ENCODE measurements at regions not wholly inside any gene's neighbourhood (a gene's known extent, or its start where the extent isn't known, plus 50 kb on each side); places are given as distances from the start of the nearest gene placed in this dataset.

DNA sequence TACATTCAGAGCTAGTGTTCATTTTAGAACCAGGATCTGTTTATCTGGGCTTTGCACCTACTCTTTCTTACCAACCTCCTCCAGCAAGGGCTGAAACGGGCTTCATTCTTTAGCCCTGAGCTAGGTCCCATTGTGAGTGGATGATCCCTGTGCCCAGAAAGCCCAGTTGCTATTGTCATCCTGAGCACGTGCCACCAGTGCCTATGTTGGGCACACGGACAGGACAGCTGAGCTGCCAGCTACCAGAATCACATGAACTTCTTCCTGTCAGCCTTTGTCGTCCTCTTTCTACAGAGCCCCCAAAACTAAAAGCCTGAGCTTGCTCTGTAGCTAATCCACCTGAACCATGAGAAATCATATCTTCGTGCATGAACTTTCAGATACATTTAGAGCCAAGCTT, 74.4 kb upstream of the NTM start:
- TF ChIP-seq, protein P1, sequence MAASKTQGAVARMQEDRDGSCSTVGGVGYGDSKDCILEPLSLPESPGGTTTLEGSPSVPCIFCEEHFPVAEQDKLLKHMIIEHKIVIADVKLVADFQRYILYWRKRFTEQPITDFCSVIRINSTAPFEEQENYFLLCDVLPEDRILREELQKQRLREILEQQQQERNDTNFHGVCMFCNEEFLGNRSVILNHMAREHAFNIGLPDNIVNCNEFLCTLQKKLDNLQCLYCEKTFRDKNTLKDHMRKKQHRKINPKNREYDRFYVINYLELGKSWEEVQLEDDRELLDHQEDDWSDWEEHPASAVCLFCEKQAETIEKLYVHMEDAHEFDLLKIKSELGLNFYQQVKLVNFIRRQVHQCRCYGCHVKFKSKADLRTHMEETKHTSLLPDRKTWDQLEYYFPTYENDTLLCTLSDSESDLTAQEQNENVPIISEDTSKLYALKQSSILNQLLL (CRISPR knock-in tag; IDR thresholded peaks at IDR 0.05; ENCODE audit: borderline replicate concordance): no peak
- TF ChIP-seq MEIS2 (IDR thresholded peaks at IDR 0.05; ENCODE audit: partially characterized antibody) (no peak), ZBTB1 (CRISPR knock-in tag; IDR thresholded peaks at IDR 0.05; ENCODE audit: borderline replicate concordance, low read depth) (no peak), ZNF780A (CRISPR knock-in tag; IDR thresholded peaks at IDR 0.05) (no peak), ZNF143 (CRISPR knock-in tag; IDR thresholded peaks at IDR 0.05) (no peak), GABPA (tag; conservative IDR thresholded peaks at IDR 0.05; ENCODE audit: low read depth) (no peak), CCAR2 (IDR thresholded peaks at IDR 0.05; ENCODE audit: low read depth, low read length) (no peak)
- TF ChIP-seq, protein P2, sequence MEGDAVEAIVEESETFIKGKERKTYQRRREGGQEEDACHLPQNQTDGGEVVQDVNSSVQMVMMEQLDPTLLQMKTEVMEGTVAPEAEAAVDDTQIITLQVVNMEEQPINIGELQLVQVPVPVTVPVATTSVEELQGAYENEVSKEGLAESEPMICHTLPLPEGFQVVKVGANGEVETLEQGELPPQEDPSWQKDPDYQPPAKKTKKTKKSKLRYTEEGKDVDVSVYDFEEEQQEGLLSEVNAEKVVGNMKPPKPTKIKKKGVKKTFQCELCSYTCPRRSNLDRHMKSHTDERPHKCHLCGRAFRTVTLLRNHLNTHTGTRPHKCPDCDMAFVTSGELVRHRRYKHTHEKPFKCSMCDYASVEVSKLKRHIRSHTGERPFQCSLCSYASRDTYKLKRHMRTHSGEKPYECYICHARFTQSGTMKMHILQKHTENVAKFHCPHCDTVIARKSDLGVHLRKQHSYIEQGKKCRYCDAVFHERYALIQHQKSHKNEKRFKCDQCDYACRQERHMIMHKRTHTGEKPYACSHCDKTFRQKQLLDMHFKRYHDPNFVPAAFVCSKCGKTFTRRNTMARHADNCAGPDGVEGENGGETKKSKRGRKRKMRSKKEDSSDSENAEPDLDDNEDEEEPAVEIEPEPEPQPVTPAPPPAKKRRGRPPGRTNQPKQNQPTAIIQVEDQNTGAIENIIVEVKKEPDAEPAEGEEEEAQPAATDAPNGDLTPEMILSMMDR (IDR thresholded peaks at IDR 0.05 in 2 of 3, conservative IDR thresholded peaks at IDR 0.05 in 1 of 3; ENCODE audit: insufficient read depth in 2 of 3, low read depth in 1 of 3, low read length in 3 of 3): no peak
- TF ChIP-seq, protein P3, sequence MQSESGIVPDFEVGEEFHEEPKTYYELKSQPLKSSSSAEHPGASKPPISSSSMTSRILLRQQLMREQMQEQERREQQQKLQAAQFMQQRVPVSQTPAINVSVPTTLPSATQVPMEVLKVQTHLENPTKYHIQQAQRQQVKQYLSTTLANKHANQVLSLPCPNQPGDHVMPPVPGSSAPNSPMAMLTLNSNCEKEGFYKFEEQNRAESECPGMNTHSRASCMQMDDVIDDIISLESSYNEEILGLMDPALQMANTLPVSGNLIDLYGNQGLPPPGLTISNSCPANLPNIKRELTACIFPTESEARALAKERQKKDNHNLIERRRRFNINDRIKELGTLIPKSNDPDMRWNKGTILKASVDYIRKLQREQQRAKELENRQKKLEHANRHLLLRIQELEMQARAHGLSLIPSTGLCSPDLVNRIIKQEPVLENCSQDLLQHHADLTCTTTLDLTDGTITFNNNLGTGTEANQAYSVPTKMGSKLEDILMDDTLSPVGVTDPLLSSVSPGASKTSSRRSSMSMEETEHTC (IDR thresholded peaks at IDR 0.05): no peak
- TF ChIP-seq, protein P4, sequence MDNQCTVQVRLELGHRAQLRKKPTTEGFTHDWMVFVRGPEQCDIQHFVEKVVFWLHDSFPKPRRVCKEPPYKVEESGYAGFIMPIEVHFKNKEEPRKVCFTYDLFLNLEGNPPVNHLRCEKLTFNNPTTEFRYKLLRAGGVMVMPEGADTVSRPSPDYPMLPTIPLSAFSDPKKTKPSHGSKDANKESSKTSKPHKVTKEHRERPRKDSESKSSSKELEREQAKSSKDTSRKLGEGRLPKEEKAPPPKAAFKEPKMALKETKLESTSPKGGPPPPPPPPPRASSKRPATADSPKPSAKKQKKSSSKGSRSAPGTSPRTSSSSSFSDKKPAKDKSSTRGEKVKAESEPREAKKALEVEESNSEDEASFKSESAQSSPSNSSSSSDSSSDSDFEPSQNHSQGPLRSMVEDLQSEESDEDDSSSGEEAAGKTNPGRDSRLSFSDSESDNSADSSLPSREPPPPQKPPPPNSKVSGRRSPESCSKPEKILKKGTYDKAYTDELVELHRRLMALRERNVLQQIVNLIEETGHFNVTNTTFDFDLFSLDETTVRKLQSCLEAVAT (IDR thresholded peaks at IDR 0.05): no peak

Data from K562 (cell line).